ENCODE measurements at regions not wholly inside any gene's neighbourhood (a gene's known extent, or its start where the extent isn't known, plus 50 kb on each side); places are given as distances from the start of the nearest gene placed in this dataset.

- TF ChIP-seq TCF12 (IDR thresholded peaks at IDR 0.05; ENCODE audit: low read depth): no peak
- no peak for TF ChIP-seq EGR1 (IDR thresholded peaks at IDR 0.05)
- TF ChIP-seq TAF1 (IDR thresholded peaks at IDR 0.05; ENCODE audit: low read depth): no peak
- TF ChIP-seq ZBTB7A (IDR thresholded peaks at IDR 0.05; ENCODE audit: low read depth): no peak
- no peak for TF ChIP-seq RAD21 (IDR thresholded peaks at IDR 0.05; ENCODE audit: low read depth)
- no peak for TF ChIP-seq TEAD4 (IDR thresholded peaks at IDR 0.05)
- TF ChIP-seq YY1 (IDR thresholded peaks at IDR 0.05; ENCODE audit: low read depth): no peak
- no peak for TF ChIP-seq FOXM1 (IDR thresholded peaks at IDR 0.05; ENCODE audit: borderline replicate concordance, low read depth)
- TF ChIP-seq NFIC (IDR thresholded peaks at IDR 0.05): no peak
- no peak for TF ChIP-seq CEBPB (IDR thresholded peaks at IDR 0.05)
- no peak for TF ChIP-seq EP300 (IDR thresholded peaks at IDR 0.05; ENCODE audit: borderline replicate concordance)
- TF ChIP-seq, protein P1, sequence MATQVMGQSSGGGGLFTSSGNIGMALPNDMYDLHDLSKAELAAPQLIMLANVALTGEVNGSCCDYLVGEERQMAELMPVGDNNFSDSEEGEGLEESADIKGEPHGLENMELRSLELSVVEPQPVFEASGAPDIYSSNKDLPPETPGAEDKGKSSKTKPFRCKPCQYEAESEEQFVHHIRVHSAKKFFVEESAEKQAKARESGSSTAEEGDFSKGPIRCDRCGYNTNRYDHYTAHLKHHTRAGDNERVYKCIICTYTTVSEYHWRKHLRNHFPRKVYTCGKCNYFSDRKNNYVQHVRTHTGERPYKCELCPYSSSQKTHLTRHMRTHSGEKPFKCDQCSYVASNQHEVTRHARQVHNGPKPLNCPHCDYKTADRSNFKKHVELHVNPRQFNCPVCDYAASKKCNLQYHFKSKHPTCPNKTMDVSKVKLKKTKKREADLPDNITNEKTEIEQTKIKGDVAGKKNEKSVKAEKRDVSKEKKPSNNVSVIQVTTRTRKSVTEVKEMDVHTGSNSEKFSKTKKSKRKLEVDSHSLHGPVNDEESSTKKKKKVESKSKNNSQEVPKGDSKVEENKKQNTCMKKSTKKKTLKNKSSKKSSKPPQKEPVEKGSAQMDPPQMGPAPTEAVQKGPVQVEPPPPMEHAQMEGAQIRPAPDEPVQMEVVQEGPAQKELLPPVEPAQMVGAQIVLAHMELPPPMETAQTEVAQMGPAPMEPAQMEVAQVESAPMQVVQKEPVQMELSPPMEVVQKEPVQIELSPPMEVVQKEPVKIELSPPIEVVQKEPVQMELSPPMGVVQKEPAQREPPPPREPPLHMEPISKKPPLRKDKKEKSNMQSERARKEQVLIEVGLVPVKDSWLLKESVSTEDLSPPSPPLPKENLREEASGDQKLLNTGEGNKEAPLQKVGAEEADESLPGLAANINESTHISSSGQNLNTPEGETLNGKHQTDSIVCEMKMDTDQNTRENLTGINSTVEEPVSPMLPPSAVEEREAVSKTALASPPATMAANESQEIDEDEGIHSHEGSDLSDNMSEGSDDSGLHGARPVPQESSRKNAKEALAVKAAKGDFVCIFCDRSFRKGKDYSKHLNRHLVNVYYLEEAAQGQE (IDR thresholded peaks at IDR 0.05; ENCODE audit: low read depth): no peak
- TF ChIP-seq, protein P2, sequence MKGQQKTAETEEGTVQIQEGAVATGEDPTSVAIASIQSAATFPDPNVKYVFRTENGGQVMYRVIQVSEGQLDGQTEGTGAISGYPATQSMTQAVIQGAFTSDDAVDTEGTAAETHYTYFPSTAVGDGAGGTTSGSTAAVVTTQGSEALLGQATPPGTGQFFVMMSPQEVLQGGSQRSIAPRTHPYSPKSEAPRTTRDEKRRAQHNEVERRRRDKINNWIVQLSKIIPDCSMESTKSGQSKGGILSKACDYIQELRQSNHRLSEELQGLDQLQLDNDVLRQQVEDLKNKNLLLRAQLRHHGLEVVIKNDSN (IDR thresholded peaks at IDR 0.05): no peak
- no peak for TF ChIP-seq CREB1 (IDR thresholded peaks at IDR 0.05; ENCODE audit: low read depth)
- TF ChIP-seq, protein P3, sequence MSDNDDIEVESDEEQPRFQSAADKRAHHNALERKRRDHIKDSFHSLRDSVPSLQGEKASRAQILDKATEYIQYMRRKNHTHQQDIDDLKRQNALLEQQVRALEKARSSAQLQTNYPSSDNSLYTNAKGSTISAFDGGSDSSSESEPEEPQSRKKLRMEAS (IDR thresholded peaks at IDR 0.05): no peak
These were observed 191.8 kb downstream of the FAM43A start for GRCh38 chr3:194877291-194878119.

- TF ChIP-seq NFIC (IDR thresholded peaks at IDR 0.05): no peak
- no peak for TF ChIP-seq CREB1 (IDR thresholded peaks at IDR 0.05; ENCODE audit: low read depth)
- TF ChIP-seq, protein P1 (IDR thresholded peaks at IDR 0.05; ENCODE audit: low read depth): no peak
- no peak for TF ChIP-seq TEAD4 (IDR thresholded peaks at IDR 0.05)
- TF ChIP-seq CEBPB (IDR thresholded peaks at IDR 0.05): no peak
- no peak for TF ChIP-seq TAF1 (IDR thresholded peaks at IDR 0.05; ENCODE audit: low read depth)
- TF ChIP-seq RAD21 (IDR thresholded peaks at IDR 0.05; ENCODE audit: low read depth): no peak
- TF ChIP-seq TCF12 (IDR thresholded peaks at IDR 0.05; ENCODE audit: low read depth): no peak
- TF ChIP-seq ZBTB7A (IDR thresholded peaks at IDR 0.05; ENCODE audit: low read depth): no peak
- TF ChIP-seq, protein P3 (IDR thresholded peaks at IDR 0.05): no peak
- no peak for TF ChIP-seq YY1 (IDR thresholded peaks at IDR 0.05; ENCODE audit: low read depth)
- TF ChIP-seq, protein P2 (IDR thresholded peaks at IDR 0.05): no peak
- TF ChIP-seq EP300 (IDR thresholded peaks at IDR 0.05; ENCODE audit: borderline replicate concordance): no peak
- TF ChIP-seq FOXM1 (IDR thresholded peaks at IDR 0.05; ENCODE audit: borderline replicate concordance, low read depth): no peak
These were observed 193.6 kb downstream of the FAM43A start for GRCh38 chr3:194879126-194879877.

- TF ChIP-seq, protein P1 (IDR thresholded peaks at IDR 0.05; ENCODE audit: low read depth): no peak
- TF ChIP-seq YY1 (IDR thresholded peaks at IDR 0.05; ENCODE audit: low read depth): no peak
- no peak for TF ChIP-seq TCF12 (IDR thresholded peaks at IDR 0.05; ENCODE audit: low read depth)
- TF ChIP-seq FOXM1 (IDR thresholded peaks at IDR 0.05; ENCODE audit: borderline replicate concordance, low read depth): no peak
- TF ChIP-seq, protein P2 (IDR thresholded peaks at IDR 0.05): no peak
- no peak for TF ChIP-seq RAD21 (IDR thresholded peaks at IDR 0.05; ENCODE audit: low read depth)
- no peak for TF ChIP-seq ZBTB7A (IDR thresholded peaks at IDR 0.05; ENCODE audit: low read depth)
- no peak for TF ChIP-seq TAF1 (IDR thresholded peaks at IDR 0.05; ENCODE audit: low read depth)
- no peak for TF ChIP-seq EP300 (IDR thresholded peaks at IDR 0.05; ENCODE audit: borderline replicate concordance)
- no peak for TF ChIP-seq CREB1 (IDR thresholded peaks at IDR 0.05; ENCODE audit: low read depth)
- TF ChIP-seq EGR1 (IDR thresholded peaks at IDR 0.05): no peak
- TF ChIP-seq, protein P3 (IDR thresholded peaks at IDR 0.05): no peak
- no peak for TF ChIP-seq NFIC (IDR thresholded peaks at IDR 0.05)
- TF ChIP-seq TEAD4 (IDR thresholded peaks at IDR 0.05): no peak
- TF ChIP-seq CEBPB (IDR thresholded peaks at IDR 0.05): no peak
These were observed 194.6 kb downstream of the FAM43A start for GRCh38 chr3:194879991-194880939.
